Thymus (tissue), 11 donors: ENCODE measurements at regions not wholly inside any gene's neighbourhood (a gene's known extent, or its start where the extent isn't known, plus 50 kb on each side); places are given as distances from the start of the nearest gene placed in this dataset.

Experiments used
- DNase-seq, 9 donors: peaks; one replicate each; pipeline ENCODE4 v3.0.0-alpha.2; 2013; ENCODE audit warnings: low spot score in 9 of 9, low read depth in 6 of 9, missing footprints in 1 of 9
- H3K27ac ChIP-seq, 2 donors: one replicate each; pipeline ENCODE4 v1.5.1; 2013; ENCODE audit warnings: control low read depth in 1 of 2, low read depth in 1 of 2, low read length in 1 of 2, mild to moderate bottlenecking in 1 of 2, moderate library complexity in 1 of 2
- H3K27me3 ChIP-seq, 2 donors: one replicate each; pipeline ENCODE4 v1.5.1; 2013; ENCODE audit warnings: low read length in 1 of 2; ENCODE audit not compliant: control insufficient read depth in 2 of 2, insufficient read depth in 1 of 2
- H3K36me3 ChIP-seq, 2 donors: one replicate each; pipeline ENCODE4 v1.5.1; 2013; ENCODE audit warnings: low read length in 1 of 2, mild to moderate bottlenecking in 1 of 2, moderate library complexity in 1 of 2; ENCODE audit not compliant: control insufficient read depth in 2 of 2, insufficient read depth in 2 of 2
- H3K4me1 ChIP-seq, 2 donors: one replicate each; pipeline ENCODE4 v1.5.1; 2013; ENCODE audit warnings: low read length in 2 of 2; ENCODE audit not compliant: control insufficient read depth in 2 of 2, insufficient read depth in 2 of 2
- H3K4me3 ChIP-seq, 2 donors: one replicate each; pipeline ENCODE4 v1.5.1; 2013; ENCODE audit warnings: low read length in 2 of 2, control low read depth in 1 of 2, mild to moderate bottlenecking in 1 of 2
- H3K9me3 ChIP-seq, 2 donors: one replicate each; pipeline ENCODE4 v1.5.1; 2013; ENCODE audit warnings: low read length in 1 of 2, mild to moderate bottlenecking in 1 of 2; ENCODE audit not compliant: control insufficient read depth in 2 of 2, insufficient read depth in 1 of 2
- WGBS: extraction: QIAGEN DNeasy Blood & Tissue Kit; methylation state at CpG from one replicate; pipeline ENCODE4 v1.1.7; 2013; 5-methylcytosine and 5-hydroxymethylcytosine counted together
- donor health status: healthy.

GRCh38 chr4:178812866-178813265 lies 1370.6 kb upstream of the AGA start:
- 95% methylated on average over 17 of the region's 17 CpGs for WGBS
- Histone ChIP-seq H3K4me3 (no peak overlapping the region), H3K4me1 (no peaks in the 10 kb centered on the region), H3K36me3 (no peaks in the 10 kb centered on the region), H3K27me3 (no peaks in the 10 kb centered on the region), H3K9me3 (peaks cover 0 to 3% of the 10 kb centered on the region in 2 donors), H3K27ac (no peak overlapping the region)
- DNase-seq = no peak

DNA sequence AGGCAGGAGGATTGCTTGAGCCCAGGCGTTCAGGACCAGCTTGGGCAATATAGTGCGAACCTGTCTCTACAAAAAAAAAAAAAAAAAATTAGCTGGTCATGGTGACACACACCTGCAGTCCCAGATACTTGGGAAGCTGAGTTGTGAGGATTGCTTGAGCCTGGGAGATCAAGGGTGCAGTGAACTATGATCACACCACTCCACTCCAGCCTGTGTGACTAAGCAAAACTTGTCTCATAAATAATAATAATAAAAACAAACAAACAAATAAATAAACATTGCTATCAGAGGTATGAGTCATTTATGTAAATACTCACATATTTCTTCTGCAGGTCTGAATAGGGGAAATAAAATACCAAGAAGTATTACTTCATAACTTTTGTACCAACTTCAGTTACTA lies 1372.7 kb upstream of the AGA start:
- H3K27ac ChIP-seq = no peak overlapping the region
- H3K27me3 ChIP-seq = no peaks in the 10 kb centered on the region
- peaks cover 0 to 3% of the 10 kb centered on the region in 2 donors for H3K9me3 ChIP-seq
- no peak for DNase-seq
- 89% methylated on average over 2 of the region's 2 CpGs for WGBS
- no peak overlapping the region for H3K4me3 ChIP-seq
- H3K4me1 ChIP-seq = no peaks in the 10 kb centered on the region
- H3K36me3 ChIP-seq = no peaks in the 10 kb centered on the region

GRCh38 chr4:178823673-178824295 lies 1381.5 kb upstream of the AGA start:
- WGBS = 94% methylated on average over 2 of the region's 2 CpGs
- Histone ChIP-seq H3K36me3 (no peaks in the 10 kb centered on the region), H3K4me1 (no peaks in the 10 kb centered on the region), H3K27me3 (no peaks in the 10 kb centered on the region), H3K9me3 (peaks cover 0 to 3% of the 10 kb centered on the region in 2 donors), H3K27ac (no peak overlapping the region), H3K4me3 (no peak overlapping the region)
- DNase-seq = no peak

GRCh38 chr4:178836865-178837264 lies 1394.6 kb upstream of the AGA start:
- no peaks in the 10 kb centered on the region for H3K9me3 ChIP-seq
- no peak overlapping the region for H3K27ac ChIP-seq
- H3K27me3 ChIP-seq = no peaks in the 10 kb centered on the region
- H3K4me1 ChIP-seq = no peaks in the 10 kb centered on the region
- no peak for DNase-seq
- 94% methylated on average over 1 of the region's 1 CpG for WGBS
- H3K4me3 ChIP-seq = no peak overlapping the region
- H3K36me3 ChIP-seq = no peaks in the 10 kb centered on the region

DNA sequence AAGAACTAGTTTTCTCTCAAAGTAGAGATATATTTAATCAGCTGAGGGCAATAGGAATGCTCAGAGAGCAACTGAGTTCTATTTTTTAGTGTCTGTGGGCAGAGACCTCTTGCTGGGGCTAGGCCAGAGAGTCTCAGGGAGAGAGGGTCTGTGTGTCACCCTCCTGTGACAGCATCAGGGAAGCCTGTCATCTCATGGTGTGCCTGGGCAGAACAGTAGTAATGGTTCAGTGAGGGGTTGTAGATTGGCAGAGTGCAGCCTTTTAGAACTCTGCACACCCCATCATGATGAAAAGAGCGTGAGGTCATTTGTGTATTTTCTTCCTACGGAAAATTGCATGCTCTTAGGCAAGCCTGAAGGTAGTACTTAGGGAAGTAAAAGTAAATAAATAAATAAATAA lies 1396.5 kb upstream of the AGA start:
- no peak overlapping the region for H3K27ac ChIP-seq
- DNase-seq = no peak
- H3K9me3 ChIP-seq = no peaks in the 10 kb centered on the region
- H3K4me3 ChIP-seq = no peak overlapping the region
- no peaks in the 10 kb centered on the region for H3K36me3 ChIP-seq
- WGBS = 91% methylated on average over 2 of the region's 2 CpGs
- H3K27me3 ChIP-seq = no peaks in the 10 kb centered on the region
- no peaks in the 10 kb centered on the region for H3K4me1 ChIP-seq

- no peaks in the 10 kb centered on the region for H3K36me3 ChIP-seq
- WGBS = 89% methylated on average over 4 of the region's 4 CpGs
- no peak overlapping the region for H3K4me3 ChIP-seq
- no peak overlapping the region for H3K27ac ChIP-seq
- no peaks in the 10 kb centered on the region for H3K4me1 ChIP-seq
- DNase-seq = no peak
- no peaks in the 10 kb centered on the region for H3K27me3 ChIP-seq
- no peaks in the 10 kb centered on the region for H3K9me3 ChIP-seq
Observed at GRCh38 chr4:178856139-178856800, 1414.0 kb upstream of the AGA start.

- Histone ChIP-seq H3K9me3 (no peaks in the 10 kb centered on the region), H3K36me3 (no peaks in the 10 kb centered on the region), H3K27ac (no peak overlapping the region), H3K27me3 (no peaks in the 10 kb centered on the region), H3K4me3 (no peak overlapping the region), H3K4me1 (no peaks in the 10 kb centered on the region)
- DNase-seq = no peak
- 7% methylated on average over 2 of the region's 2 CpGs for WGBS
Observed at GRCh38 chr4:178871476-178871875, 1429.2 kb upstream of the AGA start.

DNA sequence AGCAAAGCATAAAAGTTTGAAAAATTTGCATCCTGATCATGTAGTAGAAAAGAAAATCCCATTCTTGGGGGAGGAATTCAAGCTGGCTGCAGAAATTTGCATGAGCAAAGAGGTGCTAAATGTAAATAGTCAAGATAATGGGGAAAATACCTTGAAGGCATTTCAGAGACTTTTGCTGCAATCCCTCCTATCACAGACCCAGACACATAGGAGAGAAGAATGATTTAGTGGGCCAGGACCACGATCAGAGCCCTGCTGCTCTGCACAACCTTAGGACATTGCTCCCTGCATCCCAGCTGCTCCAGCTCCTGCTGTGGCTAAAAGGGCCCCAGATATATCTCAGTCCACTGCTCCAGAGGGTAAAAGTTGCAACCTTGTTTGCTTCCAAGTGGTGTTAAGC lies 1439.7 kb upstream of the AGA start:
- 78% methylated on average over 1 of the region's 1 CpG for WGBS
- no peak for DNase-seq
- Histone ChIP-seq H3K36me3 (no peaks in the 10 kb centered on the region), H3K9me3 (peaks cover 1 to 10% of the 10 kb centered on the region in 2 donors), H3K27ac (no peak overlapping the region), H3K4me1 (no peaks in the 10 kb centered on the region), H3K27me3 (no peaks in the 10 kb centered on the region), H3K4me3 (no peak overlapping the region)

GRCh38 chr4:178894126-178894525 lies 1451.9 kb upstream of the AGA start:
- Histone ChIP-seq H3K4me1 (no peaks in the 10 kb centered on the region), H3K27ac (no peak overlapping the region), H3K36me3 (no peaks in the 10 kb centered on the region), H3K9me3 (peaks cover 0 to 4% of the 10 kb centered on the region in 2 donors), H3K4me3 (no peak overlapping the region), H3K27me3 (no peaks in the 10 kb centered on the region)
- DNase-seq = no peak
- 95% methylated on average over 9 of the region's 9 CpGs for WGBS
